Loucy (cell line): ENCODE measurements at regions not wholly inside any gene's neighbourhood (a gene's known extent, or its start where the extent isn't known, plus 50 kb on each side); places are given as distances from the start of the nearest gene placed in this dataset.

Experiments used
- CTCF ChIP-seq: fragments of 200-600 bp; sonication (generic); conservative IDR thresholded peaks from 2 replicates; pipeline ENCODE4 v1.5.1; 2014; ENCODE audit warnings: mild to moderate bottlenecking, antibody characterized with exemption, low read length
- EZH2phosphoT487 ChIP-seq: fragments of 200-600 bp; IDR thresholded peaks from 2 replicates; pipeline ENCODE4 v1.6.1; 2018; ENCODE audit warnings: antibody characterized with exemption, mild to moderate bottlenecking, moderate library complexity, borderline replicate concordance

GRCh38 chr6:40325041-40325440 is 262.1 kb downstream of the LRFN2 start:
- TF ChIP-seq CTCF (no peak), EZH2phosphoT487 (no peak)
